Neural cell (in vitro differentiated cells): ENCODE measurements at regions not wholly inside any gene's neighbourhood (a gene's known extent, or its start where the extent isn't known, plus 50 kb on each side); places are given as distances from the start of the nearest gene placed in this dataset.

ENCODE experiments used
- H2AFZ ChIP-seq: fragments of 200-600, 300-800 bp; sonication (generic), shearing (Covaris generic); 2 replicates; pipeline ENCODE4 v1.6.0; 2014; ENCODE audit warnings: low read depth, mild to moderate bottlenecking, antibody characterized with exemption, low read length, moderate library complexity
- H3F3A ChIP-seq: fragments of 200-600 bp; shearing (Covaris generic); 2 replicates; pipeline ENCODE4 v1.6.1; 2016; ENCODE audit warnings: mild to moderate bottlenecking, moderate library complexity, mixed read lengths, antibody characterized with exemption, low read length; ENCODE audit not compliant: insufficient read depth, poor library complexity, severe bottlenecking
- H3K27ac ChIP-seq: fragments of 200-600, 300-800 bp; sonication (generic), shearing (Covaris generic); 2 replicates; pipeline ENCODE4 v1.5.1; 2014; ENCODE audit warnings: mild to moderate bottlenecking, low read length, moderate library complexity
- H3K27me3 ChIP-seq: fragments of 300-800, 200-600 bp; sonication (generic), shearing (Covaris generic); 2 replicates; pipeline ENCODE4 v1.6.0; 2014; ENCODE audit warnings: mild to moderate bottlenecking, low read depth, low read length, moderate library complexity; ENCODE audit not compliant: insufficient read depth
- H3K36me3 ChIP-seq: fragments of 300-800, 200-600 bp; sonication (generic), shearing (Covaris generic); 2 replicates; pipeline ENCODE4 v1.5.1; 2014; ENCODE audit warnings: mild to moderate bottlenecking, antibody characterized with exemption, low read length, moderate library complexity; ENCODE audit not compliant: insufficient read depth
- H3K4me2 ChIP-seq: fragments of 300-800, 200-600 bp; sonication (generic), shearing (Covaris generic); 2 replicates; pipeline ENCODE4 v1.6.0; 2014; ENCODE audit warnings: mild to moderate bottlenecking, low read length
- H3K4me3 ChIP-seq: fragments of 300-800, 200-600 bp; sonication (generic), shearing (Covaris generic); 2 replicates; pipeline ENCODE4 v1.5.1; 2014; ENCODE audit warnings: mild to moderate bottlenecking, low read length, moderate library complexity
- H3K79me2 ChIP-seq: fragments of 200-600 bp; shearing (Covaris generic); replicated peaks from 2 replicates; pipeline ENCODE4 v1.6.0; 2014; ENCODE audit warnings: mild to moderate bottlenecking, low read length, moderate library complexity; ENCODE audit not compliant: insufficient read depth
- H3K9ac ChIP-seq: fragments of 300-800, 200-600 bp; sonication (generic), shearing (Covaris generic); 2 replicates; pipeline ENCODE4 v1.6.1; 2016; ENCODE audit warnings: mild to moderate bottlenecking, low read length, mixed read lengths
- H3K9me2 ChIP-seq: fragments of 200-600 bp; shearing (Covaris generic); 2 replicates; pipeline ENCODE4 v1.6.1; 2016; ENCODE audit warnings: mild to moderate bottlenecking, low read length, mixed read lengths; ENCODE audit not compliant: insufficient read depth
- H3K9me3 ChIP-seq: fragments of 200-600, 300-800 bp; sonication (generic), shearing (Covaris generic); 2 replicates; pipeline ENCODE4 v1.6.1; 2016; ENCODE audit warnings: mild to moderate bottlenecking, mixed run types, low read length, moderate library complexity, mixed read lengths
- H4K20me1 ChIP-seq: fragments of 200-600 bp; shearing (Covaris generic); 2 replicates; pipeline ENCODE4 v1.6.1; 2016; ENCODE audit warnings: mild to moderate bottlenecking, mixed run types; ENCODE audit not compliant: insufficient read depth
- CTCF ChIP-seq: fragments of 450-650 bp; IDR thresholded peaks from 2 replicates; pipeline ENCODE4 v1.5.1; 2014; ENCODE audit warnings: antibody characterized with exemption, mild to moderate bottlenecking, moderate library complexity; ENCODE audit not compliant: poor library complexity, severe bottlenecking
- EP300 ChIP-seq: fragments of 450-650 bp; conservative IDR thresholded peaks from 2 replicates; pipeline ENCODE4 v1.6.1; 2014; ENCODE audit warnings: antibody characterized with exemption, mild to moderate bottlenecking, moderate library complexity; ENCODE audit not compliant: poor library complexity, severe bottlenecking
- EZH2 ChIP-seq: fragments of 200-600, 300-800 bp; shearing (Covaris generic), sonication (generic); IDR thresholded peaks from 2 replicates; pipeline ENCODE4 v1.6.1; 2014; ENCODE audit warnings: antibody characterized with exemption, low read length, borderline replicate concordance, mild to moderate bottlenecking; ENCODE audit not compliant: insufficient read depth, poor library complexity, severe bottlenecking
- MXI1 ChIP-seq: fragments of 450-650 bp; conservative IDR thresholded peaks from 2 replicates; pipeline ENCODE4 v1.6.1; 2014; ENCODE audit warnings: antibody characterized with exemption, mild to moderate bottlenecking; ENCODE audit not compliant: poor library complexity, severe bottlenecking
- POLR2AphosphoS5 ChIP-seq: IDR thresholded peaks from 2 replicates; pipeline ENCODE4 v1.6.1; 2012
- RAD21 ChIP-seq: fragments of 450-650 bp; conservative IDR thresholded peaks from 2 replicates; pipeline ENCODE4 v1.6.1; 2014; ENCODE audit warnings: antibody characterized with exemption, mild to moderate bottlenecking, moderate library complexity
- REST ChIP-seq: IDR thresholded peaks from 2 replicates; pipeline ENCODE4 v1.6.1; 2012; ENCODE audit warnings: borderline replicate concordance
- SMC3 ChIP-seq: fragments of 450-650 bp; conservative IDR thresholded peaks from 2 replicates; pipeline ENCODE4 v1.6.1; 2014; ENCODE audit warnings: antibody characterized with exemption, mild to moderate bottlenecking, moderate library complexity; ENCODE audit not compliant: poor library complexity
- TAF1 ChIP-seq: IDR thresholded peaks from 2 replicates; pipeline ENCODE4 v1.6.1; 2012; ENCODE audit warnings: low read depth

DNA sequence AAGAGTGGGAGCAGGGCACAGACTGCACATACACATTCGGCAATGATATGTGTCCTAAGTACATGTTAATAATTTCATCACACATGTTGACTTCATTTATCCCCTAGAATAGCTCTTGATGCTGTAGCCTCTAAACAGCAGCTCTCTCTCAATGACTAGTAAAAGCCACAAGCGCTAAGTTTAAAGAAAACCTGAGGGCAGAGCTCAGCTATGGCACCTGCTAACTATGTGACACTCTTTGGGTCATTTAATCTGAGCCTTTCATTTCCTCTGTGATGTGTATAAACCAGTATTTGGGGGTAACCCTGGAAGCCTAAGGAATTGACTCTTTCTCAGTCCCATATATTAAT lies 140.6 kb upstream of the MOCS2 start:
- Histone ChIP-seq H3K4me2 (no peak overlapping the region), H2AFZ (no peak overlapping the region), H3K79me2 (no peaks in the 10 kb centered on the region), H3K27ac (no peak overlapping the region), H3F3A (no peaks in the 10 kb centered on the region), H3K9me2 (no peaks in the 10 kb centered on the region), H4K20me1 (no peaks in the 10 kb centered on the region), H3K9me3 (no peaks in the 10 kb centered on the region), H3K4me3 (no peak overlapping the region), H3K36me3 (no peaks in the 10 kb centered on the region), H3K9ac (no peak overlapping the region), H3K27me3 (no peaks in the 10 kb centered on the region)
- TF ChIP-seq EZH2 (no peak), RAD21 (no peak), CTCF (no peak), SMC3 (no peak), POLR2AphosphoS5 (no peak), EP300 (no peak), REST (no peak), MXI1 (no peak), TAF1 (no peak)

GRCh38 chr5:53253421-53253871 lies 143.9 kb upstream of the MOCS2 start:
- H3K79me2 ChIP-seq, result no peaks in the 10 kb centered on the region
- H3K4me3 ChIP-seq, result no peak overlapping the region
- no peaks in the 10 kb centered on the region for H3K27me3 ChIP-seq
- H3K9me3 ChIP-seq, result no peaks in the 10 kb centered on the region
- H3K36me3 ChIP-seq, result no peaks in the 10 kb centered on the region
- no peak overlapping the region for H3K9ac ChIP-seq
- no peaks in the 10 kb centered on the region for H4K20me1 ChIP-seq
- no peak overlapping the region for H3K27ac ChIP-seq
- H3F3A ChIP-seq, result no peaks in the 10 kb centered on the region
- no peak overlapping the region for H2AFZ ChIP-seq
- H3K9me2 ChIP-seq, result no peaks in the 10 kb centered on the region
- H3K4me2 ChIP-seq, result no peak overlapping the region
- TF ChIP-seq EZH2, result no peak
- no peak for TF ChIP-seq SMC3
- no peak for TF ChIP-seq MXI1
- TF ChIP-seq REST, result no peak
- no peak for TF ChIP-seq EP300
- no peak for TF ChIP-seq RAD21
- TF ChIP-seq TAF1, result no peak
- TF ChIP-seq POLR2AphosphoS5, result no peak
- no peak for TF ChIP-seq CTCF
